ENCODE measurements at regions not wholly inside any gene's neighbourhood (a gene's known extent, or its start where the extent isn't known, plus 50 kb on each side); places are given as distances from the start of the nearest gene placed in this dataset.

GRCh38 chr2:128639120-128639477, 320.4 kb upstream of the HS6ST1 start:
- H3K4me3 ChIP-seq (ENCODE audit: low read depth, low read length): peak overlapping the region; percentile 14; the same call in 1 of the 2 replicates
- no peaks in the 10 kb centered on the region for H3K9me3 ChIP-seq (ENCODE audit: control insufficient read depth, insufficient read depth, low read depth, low read length)
- H3K9ac ChIP-seq (ENCODE audit: low read length): peak overlapping the region; percentile 81
- peak overlapping the region; percentile 94 for H3K27ac ChIP-seq (ENCODE audit: low read depth, low read length)
- peaks cover 5% of the 10 kb centered on the region; the same call in 1 of the 2 replicates for H3K27me3 ChIP-seq (ENCODE audit: control insufficient read depth, insufficient read depth, low read length)
- no peaks in the 10 kb centered on the region for H3K36me3 ChIP-seq (ENCODE audit: control insufficient read depth, insufficient read depth, low read length)
- peaks cover 52% of the 10 kb centered on the region for H3K4me1 ChIP-seq (ENCODE audit: control insufficient read depth, insufficient read depth, low read length)

GRCh38 chr2:128639693-128640092, 321.0 kb upstream of the HS6ST1 start:
- Histone ChIP-seq H3K4me1 (ENCODE audit: control insufficient read depth, insufficient read depth, low read length) (peaks cover 57% of the 10 kb centered on the region), H3K27ac (ENCODE audit: low read depth, low read length) (peak overlapping the region; percentile 94), H3K4me3 (ENCODE audit: low read depth, low read length) (no peak overlapping the region), H3K36me3 (ENCODE audit: control insufficient read depth, insufficient read depth, low read length) (no peaks in the 10 kb centered on the region), H3K27me3 (ENCODE audit: control insufficient read depth, insufficient read depth, low read length) (peaks cover 5% of the 10 kb centered on the region; the same call in 1 of the 2 replicates), H3K9me3 (ENCODE audit: control insufficient read depth, insufficient read depth, low read depth, low read length) (no peaks in the 10 kb centered on the region), H3K9ac (ENCODE audit: low read length) (peak overlapping the region; percentile 81)

- H3K27ac ChIP-seq (ENCODE audit: low read depth, low read length): no peak overlapping the region
- peaks cover 5% of the 10 kb centered on the region; the same call in 1 of the 2 replicates for H3K27me3 ChIP-seq (ENCODE audit: control insufficient read depth, insufficient read depth, low read length)
- peaks cover 63% of the 10 kb centered on the region for H3K4me1 ChIP-seq (ENCODE audit: control insufficient read depth, insufficient read depth, low read length)
- no peak overlapping the region for H3K9ac ChIP-seq (ENCODE audit: low read length)
- no peaks in the 10 kb centered on the region for H3K9me3 ChIP-seq (ENCODE audit: control insufficient read depth, insufficient read depth, low read depth, low read length)
- H3K4me3 ChIP-seq (ENCODE audit: low read depth, low read length): no peak overlapping the region
- no peaks in the 10 kb centered on the region for H3K36me3 ChIP-seq (ENCODE audit: control insufficient read depth, insufficient read depth, low read length)
These were observed 321.6 kb upstream of the HS6ST1 start for GRCh38 chr2:128640166-128640844.

GRCh38 chr2:128640845-128641360, 322.2 kb upstream of the HS6ST1 start:
- Histone ChIP-seq H3K4me3 (ENCODE audit: low read depth, low read length) (no peak overlapping the region), H3K9ac (ENCODE audit: low read length) (no peak overlapping the region), H3K4me1 (ENCODE audit: control insufficient read depth, insufficient read depth, low read length) (peaks cover 69% of the 10 kb centered on the region), H3K27me3 (ENCODE audit: control insufficient read depth, insufficient read depth, low read length) (peaks cover 5% of the 10 kb centered on the region; the same call in 1 of the 2 replicates), H3K27ac (ENCODE audit: low read depth, low read length) (no peak overlapping the region), H3K9me3 (ENCODE audit: control insufficient read depth, insufficient read depth, low read depth, low read length) (no peaks in the 10 kb centered on the region), H3K36me3 (ENCODE audit: control insufficient read depth, insufficient read depth, low read length) (no peaks in the 10 kb centered on the region)

GRCh38 chr2:128641421-128642080, 322.9 kb upstream of the HS6ST1 start:
- Histone ChIP-seq H3K27me3 (ENCODE audit: control insufficient read depth, insufficient read depth, low read length) (peaks cover 5% of the 10 kb centered on the region; the same call in 1 of the 2 replicates), H3K9me3 (ENCODE audit: control insufficient read depth, insufficient read depth, low read depth, low read length) (no peaks in the 10 kb centered on the region), H3K4me1 (ENCODE audit: control insufficient read depth, insufficient read depth, low read length) (peaks cover 72% of the 10 kb centered on the region), H3K27ac (ENCODE audit: low read depth, low read length) (no peak overlapping the region), H3K36me3 (ENCODE audit: control insufficient read depth, insufficient read depth, low read length) (no peaks in the 10 kb centered on the region), H3K9ac (ENCODE audit: low read length) (no peak overlapping the region), H3K4me3 (ENCODE audit: low read depth, low read length) (no peak overlapping the region)

GRCh38 chr2:128642316-128642715, 323.6 kb upstream of the HS6ST1 start:
- peaks cover 5% of the 10 kb centered on the region; the same call in 1 of the 2 replicates for H3K27me3 ChIP-seq (ENCODE audit: control insufficient read depth, insufficient read depth, low read length)

GRCh38 chr2:128642821-128643220, 324.2 kb upstream of the HS6ST1 start:
- Histone ChIP-seq H3K9ac (ENCODE audit: low read length) (no peak overlapping the region), H3K9me3 (ENCODE audit: control insufficient read depth, insufficient read depth, low read depth, low read length) (no peaks in the 10 kb centered on the region), H3K4me1 (ENCODE audit: control insufficient read depth, insufficient read depth, low read length) (peaks cover 63% of the 10 kb centered on the region), H3K27ac (ENCODE audit: low read depth, low read length) (no peak overlapping the region), H3K36me3 (ENCODE audit: control insufficient read depth, insufficient read depth, low read length) (no peaks in the 10 kb centered on the region), H3K4me3 (ENCODE audit: low read depth, low read length) (no peak overlapping the region), H3K27me3 (ENCODE audit: control insufficient read depth, insufficient read depth, low read length) (peaks cover 5% of the 10 kb centered on the region; the same call in 1 of the 2 replicates)

More at GRCh38 chr2:128642316-128642715, 323.6 kb upstream of the HS6ST1 start:
- H3K36me3 ChIP-seq (ENCODE audit: control insufficient read depth, insufficient read depth, low read length): no peaks in the 10 kb centered on the region
- H3K4me3 ChIP-seq (ENCODE audit: low read depth, low read length): no peak overlapping the region
- no peak overlapping the region for H3K27ac ChIP-seq (ENCODE audit: low read depth, low read length)
- no peak overlapping the region for H3K9ac ChIP-seq (ENCODE audit: low read length)
- H3K9me3 ChIP-seq (ENCODE audit: control insufficient read depth, insufficient read depth, low read depth, low read length): no peaks in the 10 kb centered on the region
- H3K4me1 ChIP-seq (ENCODE audit: control insufficient read depth, insufficient read depth, low read length): peaks cover 68% of the 10 kb centered on the region

- Histone ChIP-seq H3K4me3 (ENCODE audit: low read depth, low read length) (no peak overlapping the region), H3K27ac (ENCODE audit: low read depth, low read length) (no peak overlapping the region), H3K9ac (ENCODE audit: low read length) (no peak overlapping the region), H3K9me3 (ENCODE audit: control insufficient read depth, insufficient read depth, low read depth, low read length) (no peaks in the 10 kb centered on the region), H3K4me1 (ENCODE audit: control insufficient read depth, insufficient read depth, low read length) (peaks cover 57% of the 10 kb centered on the region), H3K36me3 (ENCODE audit: control insufficient read depth, insufficient read depth, low read length) (no peaks in the 10 kb centered on the region), H3K27me3 (ENCODE audit: control insufficient read depth, insufficient read depth, low read length) (peaks cover 5% of the 10 kb centered on the region; the same call in 1 of the 2 replicates)
These were observed 324.8 kb upstream of the HS6ST1 start for GRCh38 chr2:128643221-128644065.

GRCh38 chr2:128644156-128644555, 325.5 kb upstream of the HS6ST1 start:
- no peaks in the 10 kb centered on the region for H3K9me3 ChIP-seq (ENCODE audit: control insufficient read depth, insufficient read depth, low read depth, low read length)
- H3K9ac ChIP-seq (ENCODE audit: low read length): no peak overlapping the region
- no peaks in the 10 kb centered on the region for H3K36me3 ChIP-seq (ENCODE audit: control insufficient read depth, insufficient read depth, low read length)
- peaks cover 5% of the 10 kb centered on the region; the same call in 1 of the 2 replicates for H3K27me3 ChIP-seq (ENCODE audit: control insufficient read depth, insufficient read depth, low read length)
- H3K4me1 ChIP-seq (ENCODE audit: control insufficient read depth, insufficient read depth, low read length): peaks cover 52% of the 10 kb centered on the region
- H3K27ac ChIP-seq (ENCODE audit: low read depth, low read length): no peak overlapping the region
- no peak overlapping the region for H3K4me3 ChIP-seq (ENCODE audit: low read depth, low read length)

GRCh38 chr2:128644718-128645256, 326.1 kb upstream of the HS6ST1 start:
- Histone ChIP-seq H3K27me3 (ENCODE audit: control insufficient read depth, insufficient read depth, low read length) (peaks cover 5% of the 10 kb centered on the region; the same call in 1 of the 2 replicates), H3K27ac (ENCODE audit: low read depth, low read length) (peak overlapping the region; percentile 2; the same call in 1 of the 2 replicates), H3K9ac (ENCODE audit: low read length) (peak overlapping the region; percentile 18), H3K36me3 (ENCODE audit: control insufficient read depth, insufficient read depth, low read length) (no peaks in the 10 kb centered on the region), H3K4me1 (ENCODE audit: control insufficient read depth, insufficient read depth, low read length) (peaks cover 46% of the 10 kb centered on the region), H3K4me3 (ENCODE audit: low read depth, low read length) (peak overlapping the region; percentile 22), H3K9me3 (ENCODE audit: control insufficient read depth, insufficient read depth, low read depth, low read length) (no peaks in the 10 kb centered on the region)
